ENCODE measurements at regions not wholly inside any gene's neighbourhood (a gene's known extent, or its start where the extent isn't known, plus 50 kb on each side); places are given as distances from the start of the nearest gene placed in this dataset.

DNA sequence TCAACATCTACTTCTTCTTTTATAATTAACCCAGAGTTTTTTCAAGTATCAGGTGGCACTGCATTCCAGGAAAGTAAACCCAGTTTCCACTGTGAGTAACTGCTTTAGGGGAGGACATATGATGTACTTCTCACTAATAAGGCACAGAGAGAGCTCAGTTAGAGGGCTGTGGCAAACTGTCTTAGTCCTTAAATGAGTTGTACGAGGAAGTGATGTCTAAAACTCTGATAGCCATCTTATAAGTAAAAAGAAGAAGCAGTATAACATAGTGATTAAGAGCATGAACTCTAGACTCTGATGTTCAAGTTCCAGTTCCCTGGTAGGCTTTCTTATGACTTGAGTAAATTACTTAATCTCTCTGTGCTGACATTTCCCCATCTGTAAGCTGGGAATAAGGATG lies 58.7 kb upstream of the PTGS2 start:
- no peak overlapping the region for H3K27ac Mint-ChIP-seq
- no peak for DNase-seq
- CTCF ChIA-PET, result no interaction called here
- H3K36me3 Mint-ChIP-seq (ENCODE audit: low read depth), result no peaks in the 10 kb centered on the region
- intact Hi-C loops (cut with micrococcal nuclease), result no loop called here
- H3K27me3 Mint-ChIP-seq, result no peaks in the 10 kb centered on the region
- H3K4me1 Mint-ChIP-seq, result no peaks in the 10 kb centered on the region
- no peak for ATAC-seq (ENCODE audit: low read depth)
- H3K9me3 Mint-ChIP-seq, result no peaks in the 10 kb centered on the region
- POLR2A ChIA-PET, result no interaction called here
- H3K4me3 Mint-ChIP-seq, result no peak overlapping the region
- TF ChIP-seq, protein P1, sequence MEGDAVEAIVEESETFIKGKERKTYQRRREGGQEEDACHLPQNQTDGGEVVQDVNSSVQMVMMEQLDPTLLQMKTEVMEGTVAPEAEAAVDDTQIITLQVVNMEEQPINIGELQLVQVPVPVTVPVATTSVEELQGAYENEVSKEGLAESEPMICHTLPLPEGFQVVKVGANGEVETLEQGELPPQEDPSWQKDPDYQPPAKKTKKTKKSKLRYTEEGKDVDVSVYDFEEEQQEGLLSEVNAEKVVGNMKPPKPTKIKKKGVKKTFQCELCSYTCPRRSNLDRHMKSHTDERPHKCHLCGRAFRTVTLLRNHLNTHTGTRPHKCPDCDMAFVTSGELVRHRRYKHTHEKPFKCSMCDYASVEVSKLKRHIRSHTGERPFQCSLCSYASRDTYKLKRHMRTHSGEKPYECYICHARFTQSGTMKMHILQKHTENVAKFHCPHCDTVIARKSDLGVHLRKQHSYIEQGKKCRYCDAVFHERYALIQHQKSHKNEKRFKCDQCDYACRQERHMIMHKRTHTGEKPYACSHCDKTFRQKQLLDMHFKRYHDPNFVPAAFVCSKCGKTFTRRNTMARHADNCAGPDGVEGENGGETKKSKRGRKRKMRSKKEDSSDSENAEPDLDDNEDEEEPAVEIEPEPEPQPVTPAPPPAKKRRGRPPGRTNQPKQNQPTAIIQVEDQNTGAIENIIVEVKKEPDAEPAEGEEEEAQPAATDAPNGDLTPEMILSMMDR (IDR thresholded peaks at IDR 0.05), result no peak

DNA sequence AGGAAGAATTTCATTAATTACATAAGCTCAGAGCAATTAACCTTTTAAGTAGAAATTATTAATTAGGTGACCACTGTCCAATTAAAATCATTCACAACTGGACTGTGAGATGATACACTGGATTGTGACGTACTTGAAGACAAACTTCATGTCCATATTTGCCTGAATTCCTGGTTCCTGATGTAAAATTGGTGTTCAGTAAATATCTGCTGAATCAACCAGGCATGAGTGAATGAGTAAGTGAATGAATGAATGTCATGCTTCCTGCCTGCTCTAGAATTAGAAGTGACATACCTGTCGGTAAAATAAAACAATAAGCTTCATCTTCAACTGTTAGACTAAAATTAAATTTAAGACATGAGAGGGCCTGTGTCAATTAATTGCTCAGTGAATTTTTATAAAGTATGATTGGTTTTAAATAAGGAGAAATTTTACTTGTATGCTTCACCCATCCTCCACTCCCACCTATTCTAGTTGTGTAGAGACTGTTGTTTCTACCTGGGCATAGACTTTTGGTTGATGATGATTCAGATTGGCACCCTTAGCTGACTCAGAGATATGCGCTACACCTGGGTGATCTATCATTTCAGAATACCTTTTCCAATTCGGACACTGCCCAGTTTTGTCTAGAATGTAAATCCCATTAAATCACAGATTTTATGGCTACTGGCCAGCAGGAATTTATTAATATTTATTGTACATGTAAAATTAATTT lies 56.9 kb upstream of the PTGS2 start:
- no peak for DNase-seq
- Mint-ChIP-seq H3K9me3 (no peaks in the 10 kb centered on the region), H3K27me3 (no peaks in the 10 kb centered on the region), H3K27ac (no peak overlapping the region), H3K36me3 (ENCODE audit: low read depth) (no peaks in the 10 kb centered on the region), H3K4me3 (no peak overlapping the region), H3K4me1 (no peaks in the 10 kb centered on the region)
- intact Hi-C loops (cut with micrococcal nuclease), result no loop called here
- no peak for ATAC-seq (ENCODE audit: low read depth)
- TF ChIP-seq, protein P1 (IDR thresholded peaks at IDR 0.05), result no peak
- ChIA-PET CTCF (no interaction called here), POLR2A (no interaction called here)

DNA sequence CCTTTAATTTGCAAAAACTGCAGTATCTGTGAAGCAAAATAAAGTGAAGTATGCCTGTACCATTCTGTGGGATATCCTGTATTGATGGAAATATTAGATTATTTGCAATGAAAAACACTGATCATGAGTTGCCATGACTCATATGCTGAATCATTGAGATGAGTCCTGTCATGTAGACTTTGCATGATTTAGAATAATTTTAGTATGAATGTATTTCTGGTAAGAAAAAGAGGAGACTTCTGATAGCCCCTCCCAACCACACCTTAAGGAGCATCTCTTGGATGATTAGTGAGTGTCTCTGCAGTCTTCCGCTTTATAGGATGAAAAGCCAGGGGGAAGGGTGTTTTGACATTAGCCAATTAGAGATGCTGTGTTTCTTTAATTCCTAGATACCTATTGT lies 55.2 kb upstream of the PTGS2 start:
- Mint-ChIP-seq H3K4me3 (no peak overlapping the region), H3K36me3 (ENCODE audit: low read depth) (no peaks in the 10 kb centered on the region), H3K9me3 (no peaks in the 10 kb centered on the region), H3K27me3 (no peaks in the 10 kb centered on the region), H3K4me1 (no peaks in the 10 kb centered on the region), H3K27ac (no peak overlapping the region)
- ChIA-PET CTCF (no interaction called here), POLR2A (no interaction called here)
- no peak for DNase-seq
- intact Hi-C loops (cut with micrococcal nuclease), result no loop called here
- TF ChIP-seq, protein P1 (IDR thresholded peaks at IDR 0.05), result no peak
- ATAC-seq (ENCODE audit: low read depth), result no peak

DNA sequence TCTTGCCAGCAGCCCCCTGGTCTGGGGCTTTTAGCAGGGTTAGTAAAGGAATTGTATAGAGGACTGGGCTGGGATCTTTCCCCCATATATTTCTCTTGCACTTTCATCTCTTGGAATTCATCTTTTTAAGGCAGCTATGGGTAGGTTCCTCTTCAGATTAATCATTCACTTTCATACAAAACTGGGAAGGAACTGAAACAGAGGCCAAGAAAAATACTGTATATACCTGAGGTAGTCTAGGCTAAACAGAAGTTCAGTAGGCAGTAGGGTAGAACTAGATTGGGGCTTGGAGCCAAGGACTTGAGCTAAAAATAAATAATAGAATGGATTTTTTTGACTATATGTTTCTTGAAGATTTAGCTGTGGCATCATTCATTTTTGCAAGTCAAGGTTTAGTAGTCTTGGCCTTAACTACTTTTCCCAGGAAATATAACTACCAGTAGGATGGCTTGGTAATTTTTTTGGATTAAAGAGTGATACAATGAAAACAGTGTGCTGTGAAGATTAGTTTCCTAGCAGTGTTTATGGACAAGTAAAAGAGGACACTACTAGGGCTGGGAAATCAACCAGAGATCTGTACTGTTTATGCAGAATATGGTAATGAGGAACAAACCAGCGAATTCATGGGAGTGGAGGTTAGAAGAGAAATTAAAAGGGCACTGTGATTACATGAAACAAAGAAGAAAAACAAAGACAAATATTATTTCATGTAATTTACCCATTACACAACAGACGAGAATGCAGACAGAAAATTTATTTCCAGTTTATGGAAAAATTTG lies 50.9 kb upstream of the PTGS2 start:
- TF ChIP-seq, protein P1 (IDR thresholded peaks at IDR 0.05), result no peak
- H3K27me3 Mint-ChIP-seq, result peaks cover 2% of the 10 kb centered on the region
- intact Hi-C loops (cut with micrococcal nuclease), result no loop called here
- no peaks in the 10 kb centered on the region for H3K36me3 Mint-ChIP-seq (ENCODE audit: low read depth)
- CTCF ChIA-PET, result no interaction called here
- no peaks in the 10 kb centered on the region for H3K4me1 Mint-ChIP-seq
- no peak overlapping the region for H3K4me3 Mint-ChIP-seq
- no peak overlapping the region for H3K27ac Mint-ChIP-seq
- no peaks in the 10 kb centered on the region for H3K9me3 Mint-ChIP-seq
- no peak for DNase-seq
- POLR2A ChIA-PET, result no interaction called here
- ATAC-seq (ENCODE audit: low read depth), result no peak
